IMR-90 (cell line): ENCODE measurements at regions not wholly inside any gene's neighbourhood (a gene's known extent, or its start where the extent isn't known, plus 50 kb on each side); places are given as distances from the start of the nearest gene placed in this dataset.

Experiments
- ATAC-seq: fragments of 200-7000 bp; cut with Tn5 transposase; 2 replicates; pipeline ENCODE4 v1.9.1; 2020; ENCODE audit warnings: low read depth, mild to moderate bottlenecking, moderate library complexity
- BruUV-seq: library from RNA; stranded (reverse); fragments of 400-500 nt; replicated peaks from 2 replicates; lab custom pipeline; 2021; lab: Mats Ljungman, UMichigan
- CTCF ChIA-PET: fragments of 300-600 bp; formaldehyde crosslinking; extraction: SDS; loops from one replicate; lab custom pipeline; 2021; ENCODE audit warnings: antibody characterized with exemption; lab: Yijun Ruan, JAX
- POLR2A ChIA-PET: fragments of 300-600 bp; sonication (Branson Sonifier 250); formaldehyde crosslinking; loops from one replicate; lab custom pipeline; 2022; ENCODE audit warnings: antibody characterized with exemption; ENCODE audit not compliant: unreplicated experiment; lab: Charles Lee
- DNase-seq: peaks from one replicate; pipeline ENCODE4 v3.0.0; 2013
- H2AFZ ChIP-seq: replicated peaks from 2 replicates; pipeline ENCODE3; 2013; ENCODE audit warnings: low read length, mild to moderate bottlenecking; ENCODE audit not compliant: poor library complexity
- H2AK5ac ChIP-seq: 2 replicates; pipeline ENCODE4 v1.6.1; 2013; ENCODE audit warnings: low read depth, low read length, inconsistent platforms
- H2AK9ac ChIP-seq: replicated peaks from 2 replicates; pipeline ENCODE3; 2013; ENCODE audit warnings: mild to moderate bottlenecking, low read depth, low read length, moderate library complexity; ENCODE audit not compliant: poor library complexity
- H2BK120ac ChIP-seq: 2 replicates; pipeline ENCODE4 v1.6.1; 2013; ENCODE audit warnings: low read depth, low read length, inconsistent platforms
- H2BK15ac ChIP-seq: 3 replicates; pipeline ENCODE4 v1.6.1; 2013; ENCODE audit warnings: low read depth, low read length, inconsistent platforms
- H2BK20ac ChIP-seq: 2 replicates; pipeline ENCODE4 v1.6.1; 2013; ENCODE audit warnings: low read depth, mild to moderate bottlenecking, inconsistent platforms, low read length, moderate library complexity
- H2BK5ac ChIP-seq: 2 replicates; pipeline ENCODE4 v1.6.1; 2013; ENCODE audit warnings: mild to moderate bottlenecking, low read depth, low read length, inconsistent platforms; ENCODE audit not compliant: poor library complexity, severe bottlenecking
- H3K14ac ChIP-seq: replicated peaks from 2 replicates; pipeline ENCODE4 v1.6.1; 2013; ENCODE audit warnings: low read depth, low read length, inconsistent platforms
- H3K18ac ChIP-seq: 2 replicates; pipeline ENCODE4 v1.6.1; 2013; ENCODE audit warnings: low read depth, low read length, control low read depth
- H3K23ac ChIP-seq: 2 replicates; pipeline ENCODE4 v1.6.1; 2013; ENCODE audit warnings: low read depth, low read length, inconsistent platforms
- H3K27ac ChIP-seq: 2 replicates; pipeline ENCODE4 v1.5.1; 2013; ENCODE audit warnings: mild to moderate bottlenecking, control low read depth, low read length; ENCODE audit not compliant: insufficient read depth
- H3K27me3 ChIP-seq: 2 replicates; pipeline ENCODE4 v1.6.1; 2013; ENCODE audit warnings: low read length; ENCODE audit not compliant: control insufficient read depth, insufficient read depth
- H3K36me3 ChIP-seq: 2 replicates; pipeline ENCODE4 v1.6.1; 2013; ENCODE audit warnings: low read length, mixed read lengths; ENCODE audit not compliant: control insufficient read depth, insufficient read depth
- H3K4ac ChIP-seq: 2 replicates; pipeline ENCODE4 v1.6.1; 2013; ENCODE audit warnings: low read depth, low read length, inconsistent platforms
- H3K4me1 ChIP-seq: 2 replicates; pipeline ENCODE4 v1.6.1; 2013; ENCODE audit warnings: low read length, mixed read lengths; ENCODE audit not compliant: control insufficient read depth, insufficient read depth
- H3K4me2 ChIP-seq: 2 replicates; pipeline ENCODE4 v1.6.1; 2013; ENCODE audit warnings: low read depth, mild to moderate bottlenecking, control low read depth, low read length, moderate library complexity
- H3K4me3 ChIP-seq: 2 replicates; pipeline ENCODE4 v1.5.1; 2013; ENCODE audit warnings: low read depth, mild to moderate bottlenecking, control low read depth, low read length, moderate library complexity; ENCODE audit not compliant: insufficient read depth
- H3K56ac ChIP-seq: 2 replicates; pipeline ENCODE4 v1.6.1; 2013; ENCODE audit warnings: low read length, inconsistent platforms; ENCODE audit not compliant: insufficient read depth; ENCODE audit errors: extremely low read depth
- H3K79me1 ChIP-seq, 2 experiments: 2 replicates each; pipeline ENCODE4 v1.6.1; 2013; ENCODE audit warnings: low read length in 2 of 2, inconsistent platforms in 1 of 2, low read depth in 1 of 2
- H3K9ac ChIP-seq: 2 replicates; pipeline ENCODE4 v1.6.1; 2013; ENCODE audit warnings: low read depth, low read length, control low read depth
- H3K9me1 ChIP-seq: 2 replicates; pipeline ENCODE4 v1.6.1; 2013; ENCODE audit warnings: low read length, inconsistent platforms; ENCODE audit not compliant: insufficient read depth
- H3K9me3 ChIP-seq: 2 replicates; pipeline ENCODE4 v1.6.1; 2013; ENCODE audit warnings: low read length; ENCODE audit not compliant: control insufficient read depth, insufficient read depth
- H4K20me1 ChIP-seq: 2 replicates; pipeline ENCODE4 v1.6.1; 2013; ENCODE audit warnings: low read length, inconsistent platforms; ENCODE audit not compliant: insufficient read depth
- H4K5ac ChIP-seq: 2 replicates; pipeline ENCODE4 v1.6.1; 2013; ENCODE audit warnings: mild to moderate bottlenecking, low read depth, low read length, control low read depth
- H4K8ac ChIP-seq, 2 experiments: 2 replicates each; pipeline ENCODE4 v1.6.1; 2013; ENCODE audit warnings: low read depth in 2 of 2, low read length in 2 of 2, control low read depth in 1 of 2, inconsistent platforms in 1 of 2
- H4K91ac ChIP-seq: 2 replicates; pipeline ENCODE4 v1.6.1; 2013; ENCODE audit warnings: low read depth, low read length, inconsistent platforms; ENCODE audit not compliant: insufficient read depth
- CTCF ChIP-seq: conservative IDR thresholded peaks from 2 replicates; pipeline ENCODE4 v1.5.1; 2012; ENCODE audit warnings: mild to moderate bottlenecking, low read depth, low read length, improper control_type of control experiment
- MXI1 ChIP-seq: IDR thresholded peaks from 2 replicates; pipeline ENCODE4 v1.6.1; 2012; ENCODE audit warnings: low read depth, mild to moderate bottlenecking, low read length, moderate library complexity, borderline replicate concordance
- WGBS, 2 experiments: methylation state at CpG; one replicate each; pipeline versions ENCODE4 v1.1.5 to v1.1.7; 2013; ENCODE audit warnings: missing lambda C conversion rate in 2 of 2; ENCODE audit not compliant: insufficient read length in 1 of 2; ENCODE audit errors: extremely low coverage in 2 of 2; 5-methylcytosine and 5-hydroxymethylcytosine counted together
- dilution Hi-C: fragments of 300-500 bp; cut with HindIII; formaldehyde crosslinking; loops from one replicate; pipeline ENCODE4 v1.14.3; 2018; ENCODE audit warnings: low sequenced_read_pairs; ENCODE audit not compliant: unreplicated experiment
- in situ Hi-C: fragments of 300-500 bp; cut with MboI; formaldehyde crosslinking; loops from 3 replicates; pipeline ENCODE4 v1.14.3; 2019; ENCODE audit warnings: low sequenced_read_pairs, inconsistent platforms, mixed read lengths
- intact Hi-C: fragments of 100-400 bp; cut with micrococcal nuclease; formaldehyde crosslinking; loops from 2 replicates; pipeline ENCODE4 v1.10.0; 2022

DNA sequence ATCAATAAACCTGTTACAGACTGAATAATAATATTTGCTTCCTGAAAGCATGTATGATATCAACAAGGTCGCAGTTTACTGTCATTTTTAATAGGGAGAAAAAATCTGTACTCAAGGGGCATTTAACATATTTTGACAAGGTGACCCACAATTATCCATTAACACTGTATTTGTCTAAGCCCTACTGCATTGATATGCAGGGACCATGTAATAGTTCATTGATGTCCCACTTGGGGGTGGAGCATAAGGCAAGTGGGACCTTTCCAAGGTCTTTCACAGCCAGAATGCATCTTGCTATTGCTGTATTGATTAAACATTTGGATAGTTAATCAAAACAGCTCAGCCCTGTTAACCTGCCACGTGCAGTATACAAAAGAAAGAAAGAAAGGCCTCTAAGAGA is 502.0 kb downstream of the NR2F1-AS1 start:
- intact Hi-C loops (loop anchor here (2.0 to 10.0 kb wide), 6 partner anchors 162 to 764 kb away; partner anchors contain the start of gene NR2F1), dilution Hi-C loops (no loop called here)

More for the DNA sequence above, 502.0 kb downstream of the NR2F1-AS1 start:
- WGBS, 2 experiments = no CpG with 5 or more reads among the region's 2 CpGs
- peak overlapping the region; percentile 98 for H2BK5ac ChIP-seq
- H3K14ac ChIP-seq = peak overlapping the region; percentile 76
- H2BK20ac ChIP-seq = peak overlapping the region; percentile 92
- no peak overlapping the region for H3K4me3 ChIP-seq
- no peaks in the 10 kb centered on the region for H3K27me3 ChIP-seq
- H3K9ac ChIP-seq = peak overlapping the region; percentile 37; the same call in 1 of the 2 replicates
- peak overlapping the region; percentile 64; the same call in 1 of the 2 replicates for H3K4me2 ChIP-seq
- ChIA-PET CTCF (interaction anchor here (0.5 kb wide), 1 partner anchor 25 kb away, joined by 3 read pairs; no protein-coding TSS in a partner anchor), POLR2A (no interaction called here)
- peak overlapping the region; percentile 91 for H3K4ac ChIP-seq
- H4K5ac ChIP-seq = peak overlapping the region; percentile 62; the same call in 1 of the 2 replicates
- peak overlapping the region; percentile 96 for H2BK120ac ChIP-seq
- no peak for TF ChIP-seq MXI1
- TF ChIP-seq CTCF = no peak
- DNase-seq (no peak), ATAC-seq (no peak)
- no peaks in the 10 kb centered on the region for H3K9me3 ChIP-seq
- peak overlapping the region; percentile 67; the same call in 2 of the 3 replicates for H2BK15ac ChIP-seq
- peak overlapping the region; percentile 87 for H3K56ac ChIP-seq
- no peaks in the 10 kb centered on the region for H3K79me1 ChIP-seq
- BruUV-seq = no TSS peak
- peaks cover 3% of the 10 kb centered on the region; the same call in 1 of the 2 replicates for H3K9me1 ChIP-seq
- no peak overlapping the region for H2AK9ac ChIP-seq
- no peaks in the 10 kb centered on the region for H3K36me3 ChIP-seq
- H3K27ac ChIP-seq = peak overlapping the region; percentile 41
- no peaks in the 10 kb centered on the region; the same call in 1 of the 2 replicates for H4K20me1 ChIP-seq
- H2AFZ ChIP-seq = no peak overlapping the region
- H2AK5ac ChIP-seq = peak overlapping the region; percentile 62
- H3K4me1 ChIP-seq = peaks cover 4% of the 10 kb centered on the region
- H4K8ac ChIP-seq = peak overlapping the region; percentile 30 to 82; a peak in 3 of 4 replicates
- H4K91ac ChIP-seq = peak overlapping the region; percentile 81
- peak overlapping the region; percentile 74 for H3K23ac ChIP-seq
- H3K18ac ChIP-seq = peak overlapping the region; percentile 82; the same call in 1 of the 2 replicates
- in situ Hi-C loops = loop anchor here (25.0 kb wide), 1 partner anchor 767 kb away; no protein-coding TSS in a partner anchor
